ENCODE measurements at regions not wholly inside any gene's neighbourhood (a gene's known extent, or its start where the extent isn't known, plus 50 kb on each side); places are given as distances from the start of the nearest gene placed in this dataset.

DNA sequence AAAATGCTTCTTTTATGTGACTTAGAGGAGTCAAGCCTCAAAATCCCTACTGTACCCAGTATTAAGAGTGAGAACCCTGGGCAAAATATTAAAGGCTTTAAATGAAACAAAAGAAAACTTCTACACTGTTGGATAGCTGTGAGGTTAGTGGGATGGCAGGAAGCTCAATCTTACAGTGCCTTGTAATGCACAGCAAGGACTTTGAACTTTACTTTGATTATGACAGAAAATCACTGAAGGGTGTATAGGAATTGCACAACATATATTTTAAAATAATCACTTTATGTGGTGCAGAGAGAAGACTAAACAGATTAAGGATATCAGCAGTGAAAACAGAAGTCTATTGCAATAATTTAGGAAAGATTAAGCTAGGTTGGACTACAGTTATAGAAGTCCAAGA, 1333.4 kb downstream of the ADGRL3 start:
- no peak for TF ChIP-seq POLR2A (IDR thresholded peaks at IDR 0.05)
- TF ChIP-seq, protein P1, sequence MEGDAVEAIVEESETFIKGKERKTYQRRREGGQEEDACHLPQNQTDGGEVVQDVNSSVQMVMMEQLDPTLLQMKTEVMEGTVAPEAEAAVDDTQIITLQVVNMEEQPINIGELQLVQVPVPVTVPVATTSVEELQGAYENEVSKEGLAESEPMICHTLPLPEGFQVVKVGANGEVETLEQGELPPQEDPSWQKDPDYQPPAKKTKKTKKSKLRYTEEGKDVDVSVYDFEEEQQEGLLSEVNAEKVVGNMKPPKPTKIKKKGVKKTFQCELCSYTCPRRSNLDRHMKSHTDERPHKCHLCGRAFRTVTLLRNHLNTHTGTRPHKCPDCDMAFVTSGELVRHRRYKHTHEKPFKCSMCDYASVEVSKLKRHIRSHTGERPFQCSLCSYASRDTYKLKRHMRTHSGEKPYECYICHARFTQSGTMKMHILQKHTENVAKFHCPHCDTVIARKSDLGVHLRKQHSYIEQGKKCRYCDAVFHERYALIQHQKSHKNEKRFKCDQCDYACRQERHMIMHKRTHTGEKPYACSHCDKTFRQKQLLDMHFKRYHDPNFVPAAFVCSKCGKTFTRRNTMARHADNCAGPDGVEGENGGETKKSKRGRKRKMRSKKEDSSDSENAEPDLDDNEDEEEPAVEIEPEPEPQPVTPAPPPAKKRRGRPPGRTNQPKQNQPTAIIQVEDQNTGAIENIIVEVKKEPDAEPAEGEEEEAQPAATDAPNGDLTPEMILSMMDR (IDR thresholded peaks at IDR 0.05), result no peak
